Ishikawa (cell line): ENCODE measurements at regions not wholly inside any gene's neighbourhood (a gene's known extent, or its start where the extent isn't known, plus 50 kb on each side); places are given as distances from the start of the nearest gene placed in this dataset.

Source experiments
- CEBPB ChIP-seq: IDR thresholded peaks from 2 replicates; pipeline ENCODE4 v1.6.1; 2012
- CREB1 ChIP-seq: IDR thresholded peaks from 2 replicates; pipeline ENCODE4 v1.6.1; 2012; ENCODE audit warnings: low read depth
- EGR1 ChIP-seq: IDR thresholded peaks from 2 replicates; pipeline ENCODE4 v1.6.1; 2012
- EP300 ChIP-seq: IDR thresholded peaks from 2 replicates; pipeline ENCODE4 v1.6.1; 2012; ENCODE audit warnings: borderline replicate concordance
- FOXM1 ChIP-seq: IDR thresholded peaks from 2 replicates; pipeline ENCODE4 v1.6.1; 2012; ENCODE audit warnings: low read depth, borderline replicate concordance
- NFIC ChIP-seq: IDR thresholded peaks from 2 replicates; pipeline ENCODE4 v1.6.1; 2012
- RAD21 ChIP-seq: IDR thresholded peaks from 2 replicates; pipeline ENCODE4 v1.6.1; 2012; ENCODE audit warnings: low read depth
- TAF1 ChIP-seq: IDR thresholded peaks from 2 replicates; pipeline ENCODE4 v1.6.1; 2012; ENCODE audit warnings: low read depth, mild to moderate bottlenecking
- TCF12 ChIP-seq: IDR thresholded peaks from 2 replicates; pipeline ENCODE4 v1.6.1; 2012; ENCODE audit warnings: low read depth
- TEAD4 ChIP-seq: IDR thresholded peaks from 2 replicates; pipeline ENCODE4 v1.6.1; 2012
- YY1 ChIP-seq: IDR thresholded peaks from 2 replicates; pipeline ENCODE4 v1.6.1; 2012; ENCODE audit warnings: low read depth
- ZBTB7A ChIP-seq: IDR thresholded peaks from 2 replicates; pipeline ENCODE4 v1.6.1; 2012; ENCODE audit warnings: low read depth
- TF ChIP-seq, protein P1 (sequence below): IDR thresholded peaks from 2 replicates; pipeline ENCODE4 v1.6.1; 2012; ENCODE audit warnings: low read depth, mild to moderate bottlenecking
- TF ChIP-seq, protein P2 (sequence below): IDR thresholded peaks from 2 replicates; pipeline ENCODE4 v1.6.1; 2012
- TF ChIP-seq, protein P3 (sequence below): IDR thresholded peaks from 2 replicates; pipeline ENCODE4 v1.6.1; 2012

DNA sequence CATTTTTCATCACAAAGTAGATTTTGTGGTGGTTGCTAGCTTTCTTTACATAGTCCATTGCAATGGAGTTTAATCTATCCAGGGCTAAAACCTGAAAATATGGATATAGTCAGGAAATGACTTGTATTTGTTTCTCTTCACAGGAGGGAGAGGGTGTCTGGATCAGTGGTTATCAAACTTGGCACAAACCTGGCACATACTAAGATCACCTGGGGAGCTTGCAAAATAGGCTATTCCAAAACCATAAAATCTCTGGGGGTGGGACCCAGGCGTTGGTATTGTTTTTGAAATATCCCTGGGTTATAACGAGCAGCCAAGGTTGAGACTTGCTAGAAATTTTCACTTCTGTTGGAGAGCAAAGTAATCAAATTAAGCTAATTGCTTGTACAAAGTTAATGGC lies 179.9 kb downstream of the PCSK1 start:
- TF ChIP-seq TEAD4 (no peak), ZBTB7A (no peak), CEBPB (no peak), RAD21 (no peak), TCF12 (no peak), EGR1 (no peak), YY1 (no peak)
- TF ChIP-seq, protein P1, sequence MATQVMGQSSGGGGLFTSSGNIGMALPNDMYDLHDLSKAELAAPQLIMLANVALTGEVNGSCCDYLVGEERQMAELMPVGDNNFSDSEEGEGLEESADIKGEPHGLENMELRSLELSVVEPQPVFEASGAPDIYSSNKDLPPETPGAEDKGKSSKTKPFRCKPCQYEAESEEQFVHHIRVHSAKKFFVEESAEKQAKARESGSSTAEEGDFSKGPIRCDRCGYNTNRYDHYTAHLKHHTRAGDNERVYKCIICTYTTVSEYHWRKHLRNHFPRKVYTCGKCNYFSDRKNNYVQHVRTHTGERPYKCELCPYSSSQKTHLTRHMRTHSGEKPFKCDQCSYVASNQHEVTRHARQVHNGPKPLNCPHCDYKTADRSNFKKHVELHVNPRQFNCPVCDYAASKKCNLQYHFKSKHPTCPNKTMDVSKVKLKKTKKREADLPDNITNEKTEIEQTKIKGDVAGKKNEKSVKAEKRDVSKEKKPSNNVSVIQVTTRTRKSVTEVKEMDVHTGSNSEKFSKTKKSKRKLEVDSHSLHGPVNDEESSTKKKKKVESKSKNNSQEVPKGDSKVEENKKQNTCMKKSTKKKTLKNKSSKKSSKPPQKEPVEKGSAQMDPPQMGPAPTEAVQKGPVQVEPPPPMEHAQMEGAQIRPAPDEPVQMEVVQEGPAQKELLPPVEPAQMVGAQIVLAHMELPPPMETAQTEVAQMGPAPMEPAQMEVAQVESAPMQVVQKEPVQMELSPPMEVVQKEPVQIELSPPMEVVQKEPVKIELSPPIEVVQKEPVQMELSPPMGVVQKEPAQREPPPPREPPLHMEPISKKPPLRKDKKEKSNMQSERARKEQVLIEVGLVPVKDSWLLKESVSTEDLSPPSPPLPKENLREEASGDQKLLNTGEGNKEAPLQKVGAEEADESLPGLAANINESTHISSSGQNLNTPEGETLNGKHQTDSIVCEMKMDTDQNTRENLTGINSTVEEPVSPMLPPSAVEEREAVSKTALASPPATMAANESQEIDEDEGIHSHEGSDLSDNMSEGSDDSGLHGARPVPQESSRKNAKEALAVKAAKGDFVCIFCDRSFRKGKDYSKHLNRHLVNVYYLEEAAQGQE: no peak
- TF ChIP-seq, protein P2, sequence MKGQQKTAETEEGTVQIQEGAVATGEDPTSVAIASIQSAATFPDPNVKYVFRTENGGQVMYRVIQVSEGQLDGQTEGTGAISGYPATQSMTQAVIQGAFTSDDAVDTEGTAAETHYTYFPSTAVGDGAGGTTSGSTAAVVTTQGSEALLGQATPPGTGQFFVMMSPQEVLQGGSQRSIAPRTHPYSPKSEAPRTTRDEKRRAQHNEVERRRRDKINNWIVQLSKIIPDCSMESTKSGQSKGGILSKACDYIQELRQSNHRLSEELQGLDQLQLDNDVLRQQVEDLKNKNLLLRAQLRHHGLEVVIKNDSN: no peak

DNA sequence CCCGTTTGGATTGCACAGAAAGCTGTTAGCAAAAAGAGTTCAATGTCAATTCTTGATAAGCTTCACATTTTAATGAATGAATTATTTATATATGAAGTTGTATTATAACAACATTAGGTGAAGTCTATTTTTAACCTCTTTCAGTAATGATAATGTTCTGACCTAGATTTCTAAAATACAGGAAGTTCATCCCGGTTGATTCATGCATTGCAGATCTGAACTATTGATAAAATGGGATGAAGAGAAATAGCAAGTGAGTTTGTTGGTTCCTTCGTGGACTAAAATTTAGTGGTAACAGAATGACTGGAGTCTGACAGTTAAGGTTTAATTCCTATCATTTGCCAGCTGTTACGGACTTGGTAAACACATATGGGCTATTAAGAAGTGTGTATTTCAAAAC lies 180.5 kb downstream of the PCSK1 start:
- TF ChIP-seq TAF1: no peak
- TF ChIP-seq RAD21: no peak
- no peak for TF ChIP-seq CEBPB
- no peak for TF ChIP-seq YY1
- TF ChIP-seq TEAD4: no peak
- no peak for TF ChIP-seq ZBTB7A
- no peak for TF ChIP-seq CREB1
- no peak for TF ChIP-seq EGR1
- TF ChIP-seq, protein P3, sequence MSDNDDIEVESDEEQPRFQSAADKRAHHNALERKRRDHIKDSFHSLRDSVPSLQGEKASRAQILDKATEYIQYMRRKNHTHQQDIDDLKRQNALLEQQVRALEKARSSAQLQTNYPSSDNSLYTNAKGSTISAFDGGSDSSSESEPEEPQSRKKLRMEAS: no peak
- no peak for TF ChIP-seq EP300
- TF ChIP-seq NFIC: no peak
- no peak for TF ChIP-seq FOXM1
- TF ChIP-seq, protein P2: no peak
- no peak for TF ChIP-seq TCF12

DNA sequence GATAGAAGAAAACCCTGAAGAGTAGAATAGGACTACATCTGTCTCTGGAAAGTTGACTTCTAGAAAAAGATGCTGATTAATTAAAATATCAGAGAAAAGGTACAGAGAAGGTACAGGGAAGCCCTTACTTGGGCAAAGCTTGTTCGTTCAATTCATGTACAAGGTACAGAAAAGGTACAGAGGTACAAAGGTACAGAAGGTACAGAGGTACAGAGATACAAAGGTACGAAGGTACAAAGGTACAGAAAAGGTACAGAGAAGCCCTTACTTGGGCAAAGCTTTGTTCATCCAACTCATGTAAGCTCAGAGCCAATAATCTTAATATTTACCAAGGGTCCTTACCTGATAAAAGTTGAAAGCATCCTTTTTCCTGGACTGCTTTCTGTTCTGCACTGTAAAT lies 182.3 kb downstream of the PCSK1 start:
- no peak for TF ChIP-seq YY1
- no peak for TF ChIP-seq EP300
- no peak for TF ChIP-seq RAD21
- no peak for TF ChIP-seq NFIC
- TF ChIP-seq CEBPB: no peak
- no peak for TF ChIP-seq ZBTB7A
- no peak for TF ChIP-seq TEAD4
- TF ChIP-seq CREB1: no peak
- TF ChIP-seq, protein P3: no peak
- no peak for TF ChIP-seq TCF12
- no peak for TF ChIP-seq FOXM1
- TF ChIP-seq, protein P1: no peak
- TF ChIP-seq EGR1: no peak
- no peak for TF ChIP-seq TAF1
- TF ChIP-seq, protein P2: no peak

DNA sequence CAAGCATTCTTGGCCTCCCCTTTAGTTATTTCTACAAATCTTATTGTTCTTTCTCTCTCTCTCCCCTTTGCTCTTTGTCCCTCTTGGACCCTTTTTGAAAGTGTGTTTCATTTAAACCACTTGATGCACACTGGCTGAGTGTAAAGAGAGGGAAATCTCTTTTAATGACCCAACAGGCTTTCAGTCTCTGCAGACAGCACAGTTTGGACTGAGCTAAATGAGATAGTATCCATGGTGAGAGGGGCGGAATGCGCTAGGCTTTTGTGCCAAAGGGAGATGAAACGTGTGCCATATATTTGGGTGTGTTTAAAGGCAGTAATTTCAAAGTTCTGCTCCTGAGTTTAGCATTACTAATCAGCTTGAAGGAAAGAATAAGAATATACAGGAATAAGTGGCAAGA lies 184.9 kb downstream of the PCSK1 start:
- no peak for TF ChIP-seq ZBTB7A
- TF ChIP-seq, protein P3: no peak
- TF ChIP-seq FOXM1: no peak
- TF ChIP-seq NFIC: no peak
- no peak for TF ChIP-seq EP300
- no peak for TF ChIP-seq RAD21
- TF ChIP-seq, protein P1: no peak
- TF ChIP-seq, protein P2: no peak
- TF ChIP-seq YY1: no peak
- TF ChIP-seq TCF12: no peak
- TF ChIP-seq CREB1: no peak
- TF ChIP-seq TEAD4: no peak
- TF ChIP-seq CEBPB: no peak
